HG02588 (cell line): ENCODE measurements at regions not wholly inside any gene's neighbourhood (a gene's known extent, or its start where the extent isn't known, plus 50 kb on each side); places are given as distances from the start of the nearest gene placed in this dataset.

Experiments
- ATAC-seq: cut with Tn5 transposase; IDR thresholded peaks from one replicate; pipeline ENCODE4 v1.9.1; 2021; ENCODE audit warnings: mild to moderate bottlenecking, moderate library complexity; ENCODE audit not compliant: unreplicated experiment

GRCh38 chr6:140441256-140441655 lies 1066.8 kb upstream of the CITED2 start:
- ATAC-seq, result no peak

GRCh38 chr6:140440223-140440835 lies 1065.9 kb upstream of the CITED2 start:
- no peak for ATAC-seq

GRCh38 chr6:140438346-140438735 lies 1063.9 kb upstream of the CITED2 start:
- no peak for ATAC-seq

- ATAC-seq, result no peak
These were observed 1063.3 kb upstream of the CITED2 start for GRCh38 chr6:140437619-140438345.

GRCh38 chr6:140436023-140436811 lies 1061.8 kb upstream of the CITED2 start:
- no peak for ATAC-seq

- ATAC-seq, result no peak
These were observed 1060.3 kb upstream of the CITED2 start for GRCh38 chr6:140434761-140435160.

GRCh38 chr6:140433072-140433471 lies 1058.6 kb upstream of the CITED2 start:
- no peak for ATAC-seq

- no peak for ATAC-seq
These were observed 1053.4 kb upstream of the CITED2 start for GRCh38 chr6:140427842-140428241.

GRCh38 chr6:140414966-140415620 lies 1040.6 kb upstream of the CITED2 start:
- no peak for ATAC-seq

DNA sequence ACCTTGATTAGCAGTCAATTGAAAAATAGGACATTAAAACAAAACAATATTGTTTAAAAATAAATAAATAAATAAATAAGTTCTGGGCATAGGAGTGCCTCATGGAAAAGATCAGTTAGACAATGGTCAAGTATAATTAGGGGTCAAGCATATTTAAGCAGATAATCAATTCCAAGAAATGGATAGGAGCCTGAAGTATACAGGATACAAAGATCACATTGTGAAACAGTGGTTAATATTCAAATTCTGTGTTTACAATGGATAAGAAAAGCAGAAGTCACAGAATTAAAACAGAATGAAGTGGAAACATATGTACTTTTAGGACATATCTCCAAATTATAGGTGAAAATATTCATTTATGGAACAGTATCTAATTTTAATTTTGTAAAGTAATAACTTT lies 1028.6 kb upstream of the CITED2 start:
- ATAC-seq, result no peak

DNA sequence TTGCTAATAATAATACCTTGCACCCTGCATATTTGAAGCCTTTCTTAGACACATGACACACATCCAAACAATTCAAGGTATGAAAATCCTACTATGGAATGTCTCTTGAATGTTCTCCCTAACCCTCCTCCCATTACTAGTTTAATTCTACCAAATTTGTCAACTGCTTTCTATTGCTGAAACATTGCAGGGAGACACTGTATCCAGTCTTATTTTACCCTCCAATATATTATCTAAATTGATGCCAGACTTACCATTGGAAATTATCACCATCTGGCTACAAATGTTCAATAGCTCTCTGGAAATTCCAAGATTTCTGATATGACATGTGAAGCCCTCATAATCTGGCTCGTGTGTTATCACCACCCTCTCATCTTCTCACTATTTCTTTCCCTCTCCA lies 1027.3 kb upstream of the CITED2 start:
- ATAC-seq, result no peak

- ATAC-seq, result no peak
These were observed 1023.6 kb upstream of the CITED2 start for GRCh38 chr6:140398076-140398475.

GRCh38 chr6:140397106-140397505 lies 1022.7 kb upstream of the CITED2 start:
- no peak for ATAC-seq

- ATAC-seq, result no peak
These were observed 1019.5 kb upstream of the CITED2 start for GRCh38 chr6:140393665-140394540.

- ATAC-seq, result no peak
These were observed 1014.4 kb upstream of the CITED2 start for GRCh38 chr6:140388815-140389214.

GRCh38 chr6:140388192-140388802 lies 1013.8 kb upstream of the CITED2 start:
- no peak for ATAC-seq

DNA sequence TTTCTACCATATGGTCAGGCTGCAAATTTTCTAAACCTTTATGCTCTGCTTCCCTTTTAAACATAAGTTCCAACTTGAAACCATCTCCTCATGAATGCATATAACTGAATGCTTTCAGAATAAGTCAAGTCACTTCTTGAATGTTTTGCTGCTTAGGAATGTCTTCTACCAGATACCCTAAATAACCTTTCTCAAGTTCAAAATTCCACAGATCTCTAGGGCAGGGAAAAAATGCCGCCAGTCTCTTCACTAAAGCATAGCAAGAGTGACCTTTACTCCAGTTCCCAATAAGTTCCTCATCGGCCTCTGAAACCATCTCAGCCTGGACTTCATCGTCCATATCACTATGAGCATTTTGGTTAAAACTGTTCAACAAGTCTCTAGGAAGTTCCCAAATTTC lies 1011.2 kb upstream of the CITED2 start:
- ATAC-seq, result no peak

GRCh38 chr6:140382355-140382754 lies 1007.9 kb upstream of the CITED2 start:
- no peak for ATAC-seq

DNA sequence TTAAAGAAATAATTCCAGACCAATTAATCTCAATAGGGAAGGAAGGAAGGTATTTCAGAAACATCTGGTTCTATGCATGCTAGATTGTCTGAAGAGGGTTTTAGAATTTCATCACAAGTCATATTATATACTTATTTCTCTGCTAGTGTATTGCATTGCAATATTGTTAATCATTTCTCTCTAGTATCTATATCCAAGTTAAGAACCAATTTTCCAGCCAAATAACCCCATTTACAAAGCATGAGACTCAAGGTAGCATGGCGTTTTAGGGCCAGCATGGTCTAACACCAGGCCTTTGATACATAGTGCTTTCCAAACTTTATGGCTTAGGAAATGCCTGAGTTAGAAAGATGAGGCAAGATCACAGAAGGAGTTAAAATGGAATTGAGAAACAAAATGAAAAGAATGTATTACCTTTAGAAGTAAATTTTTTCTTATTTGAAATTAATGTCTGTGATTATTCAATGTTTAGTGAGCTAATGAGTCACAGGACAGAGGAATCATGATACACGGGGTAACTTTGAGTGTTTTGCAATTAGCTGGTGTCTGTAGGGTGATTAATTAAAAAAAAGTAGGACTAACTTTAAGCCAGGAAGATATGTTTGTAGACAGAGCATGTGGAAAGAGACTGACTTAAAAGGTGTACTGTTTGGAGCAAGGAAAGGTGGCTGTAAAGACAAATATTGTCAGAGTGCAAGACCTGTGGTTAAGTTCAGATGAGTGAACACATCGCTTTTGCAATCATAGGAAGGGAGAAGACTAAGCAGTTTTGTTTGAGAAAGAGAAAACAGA lies 1006.2 kb upstream of the CITED2 start:
- ATAC-seq, result no peak
